GM12878 (cell line): ENCODE measurements at regions not wholly inside any gene's neighbourhood (a gene's known extent, or its start where the extent isn't known, plus 50 kb on each side); places are given as distances from the start of the nearest gene placed in this dataset.
A peak's percentile ranks its signal among the peaks of the same experiment; 100 is the strongest.

ENCODE experiments used
- ATAC-seq: fragments of 200-7000 bp; cut with Tn5 transposase; 3 replicates; pipeline ENCODE4 v1.9.1; 2020; ENCODE audit warnings: mild to moderate bottlenecking, moderate library complexity
- BruUV-seq: library from RNA; stranded (reverse); fragments of 400-500 nt; replicated peaks from 2 replicates; lab custom pipeline; 2021; lab: Mats Ljungman, UMichigan
- CTCF ChIA-PET: fragments of 300-600 bp; sonication (Branson Sonifier 250); formaldehyde crosslinking; extraction: SDS; loops from one replicate; lab custom pipeline; 2021; ENCODE audit warnings: inconsistent platforms; lab: Yijun Ruan, JAX
- POLR2A ChIA-PET: fragments of 350-600 bp; formaldehyde crosslinking; extraction: SDS; loops from one replicate; lab custom pipeline; 2021; ENCODE audit warnings: inconsistent platforms; lab: Charles Lee
- RAD21 ChIA-PET: fragments of 300-600 bp; sonication (Branson Sonifier 250); formaldehyde crosslinking; loops from one replicate; lab custom pipeline; 2023; ENCODE audit warnings: antibody characterized with exemption; ENCODE audit not compliant: unreplicated experiment; lab: Charles Lee
- SMC1A ChIA-PET: fragments of 300-600 bp; sonication (Branson Sonifier 250); formaldehyde crosslinking; loops from one replicate; lab custom pipeline; 2023; ENCODE audit not compliant: unreplicated experiment, uncharacterized antibody; lab: Charles Lee
- DNase-seq: peaks from one replicate; pipeline ENCODE4 v3.0.0-alpha.2; 2011; ENCODE audit warnings: low read depth, low spot score
- FAIRE-seq: peaks from 3 replicates; lab custom pipeline; 2011; peaks lifted over from hg19 to GRCh38; lab: Jason Lieb, UNC
- H2AFZ ChIP-seq: 2 replicates; pipeline ENCODE4 v1.6.0; 2011; ENCODE audit warnings: low read depth, low read length, control low read depth; ENCODE audit not compliant: control insufficient read depth
- H3K27ac ChIP-seq: 2 replicates; pipeline ENCODE4 v1.5.1; 2011; ENCODE audit warnings: control low read depth; ENCODE audit not compliant: control insufficient read depth, insufficient read depth
- H3K27me3 ChIP-seq, 2 experiments: replicated peaks in 1 of 2; 2 replicates each; pipeline versions ENCODE4 v1.6.0 to v1.6.1; 2011; ENCODE audit warnings: low read length in 1 of 2; ENCODE audit not compliant: control insufficient read depth in 2 of 2, insufficient read depth in 2 of 2
- H3K36me3 ChIP-seq, 2 experiments: 2 replicates each; pipeline ENCODE4 v1.5.1; 2011; ENCODE audit warnings: low read length in 1 of 2; ENCODE audit not compliant: control insufficient read depth in 2 of 2, insufficient read depth in 2 of 2
- H3K4me1 ChIP-seq: 2 replicates; pipeline ENCODE4 v1.6.1; 2011; ENCODE audit warnings: mild to moderate bottlenecking, low read length, moderate library complexity, mixed read lengths; ENCODE audit not compliant: control insufficient read depth, insufficient read depth
- H3K4me2 ChIP-seq: 2 replicates; pipeline ENCODE4 v1.6.0; 2011; ENCODE audit warnings: control low read depth; ENCODE audit not compliant: control insufficient read depth, insufficient read depth
- H3K4me3 ChIP-seq: fragments of 200-600 bp; sonication (generic); 2 replicates; pipeline ENCODE4 v1.5.1; 2016
- H3K79me2 ChIP-seq: 2 replicates; pipeline ENCODE4 v1.6.0; 2011; ENCODE audit warnings: low read length; ENCODE audit not compliant: control insufficient read depth, insufficient read depth
- H3K9ac ChIP-seq: 2 replicates; pipeline ENCODE4 v1.8.0; 2011; ENCODE audit warnings: low read length, control low read depth, mixed read lengths; ENCODE audit not compliant: control insufficient read depth, insufficient read depth
- H3K9me3 ChIP-seq: replicated peaks from 3 replicates; pipeline ENCODE4 v1.5.1; 2011; ENCODE audit warnings: mild to moderate bottlenecking, low read length; ENCODE audit not compliant: control insufficient read depth, insufficient read depth
- H4K20me1 ChIP-seq: 2 replicates; pipeline ENCODE4 v1.6.0; 2011; ENCODE audit not compliant: control insufficient read depth, insufficient read depth
- BRCA1 ChIP-seq: IDR thresholded peaks from 2 replicates; pipeline ENCODE4 v1.6.1; 2011; ENCODE audit warnings: low read depth, low read length, improper control_type of control experiment
- FOXK2 ChIP-seq: fragments of 450-650 bp; IDR thresholded peaks from 2 replicates; pipeline ENCODE4 v1.6.1; 2017; ENCODE audit warnings: mild to moderate bottlenecking, moderate library complexity
- HDGF ChIP-seq: fragments of 450-650 bp; IDR thresholded peaks from 2 replicates; pipeline ENCODE4 v1.6.1; 2016; ENCODE audit warnings: antibody characterized with exemption
- JUNB ChIP-seq: IDR thresholded peaks from 2 replicates; pipeline ENCODE4 v1.6.1; 2016; ENCODE audit warnings: antibody characterized with exemption, mild to moderate bottlenecking
- MAX ChIP-seq: IDR thresholded peaks from 2 replicates; pipeline ENCODE4 v1.6.1; 2012; ENCODE audit warnings: low read depth, low read length, improper control_type of control experiment
- NFIC ChIP-seq: IDR thresholded peaks from 2 replicates; pipeline ENCODE4 v1.6.1; 2012; ENCODE audit warnings: low read depth, mild to moderate bottlenecking, inconsistent platforms, low read length, moderate library complexity
- NFXL1 ChIP-seq: fragments of 450-650 bp; IDR thresholded peaks from 2 replicates; pipeline ENCODE4 v1.6.1; 2017; ENCODE audit warnings: antibody characterized with exemption, mild to moderate bottlenecking, borderline replicate concordance
- ZNF24 ChIP-seq: fragments of 450-650 bp; IDR thresholded peaks from 2 replicates; pipeline ENCODE4 v1.6.1; 2017; ENCODE audit warnings: antibody characterized with exemption, mild to moderate bottlenecking
- WGBS: methylation state at CpG from one replicate; pipeline ENCODE4 v1.1.6; 2016; ENCODE audit warnings: low lambda C conversion rate; ENCODE audit not compliant: insufficient replicate concordance, insufficient coverage; ENCODE audit errors: missing lambda C conversion rate; 5-methylcytosine and 5-hydroxymethylcytosine counted together
- in situ Hi-C: fragments of 300-500 bp; cut with MboI; formaldehyde crosslinking; loops from 9 replicates; pipeline ENCODE4 v1.14.3; 2018; ENCODE audit warnings: mixed read lengths
- intact Hi-C: fragments of 100-400 bp; cut with micrococcal nuclease; formaldehyde crosslinking; loops from one replicate; pipeline ENCODE4 v1.14.2; 2022; ENCODE audit not compliant: unreplicated experiment
- TF ChIP-seq, protein P1 (sequence below): fragments of 450-650 bp; IDR thresholded peaks from 2 replicates; pipeline ENCODE4 v1.6.1; 2016; ENCODE audit warnings: mild to moderate bottlenecking
- TF ChIP-seq, protein P2 (sequence below): fragments of 450-650 bp; IDR thresholded peaks from 2 replicates; pipeline ENCODE4 v1.6.1; 2017; ENCODE audit warnings: mild to moderate bottlenecking, moderate library complexity

DNA sequence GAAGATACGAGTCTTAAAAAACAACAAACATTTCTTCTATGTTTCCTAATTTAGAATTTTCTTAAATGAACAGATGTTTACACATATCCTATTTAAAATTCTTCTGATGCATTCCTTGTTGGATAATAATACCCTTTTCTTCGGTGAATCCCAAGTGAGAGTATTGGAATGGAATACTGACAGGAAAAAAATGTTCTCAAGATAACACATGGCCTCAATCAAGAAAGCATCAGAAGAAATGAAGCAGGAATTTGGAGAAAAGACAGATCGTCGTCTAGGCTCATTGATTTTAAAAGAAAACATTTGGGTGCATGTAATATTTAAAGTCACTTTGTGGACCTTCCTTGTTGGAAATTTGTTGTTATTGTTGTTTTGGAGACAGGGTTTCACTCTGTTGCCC, 196.9 kb upstream of the ANK2 start:
- H3K4me2 ChIP-seq, result no peak overlapping the region
- no peak for DNase-seq
- H3K36me3 ChIP-seq, result no peaks in the 10 kb centered on the region; a peak in 1 of 4 replicates
- H3K9ac ChIP-seq, result no peak overlapping the region
- no peaks in the 10 kb centered on the region for H4K20me1 ChIP-seq
- RAD21 ChIA-PET, result interaction anchor here (1.4 to 3.0 kb wide), 2 partner anchors 86 to 89 kb away, joined by 4 to 46 read pairs; no protein-coding TSS in a partner anchor
- in situ Hi-C loops (no loop called here), intact Hi-C loops (no loop called here)
- CTCF ChIA-PET, result interaction anchor here (0.9 to 4.2 kb wide), 5 partner anchors 17 to 94 kb away, joined by 3 to 111 read pairs (median 4); no protein-coding TSS in a partner anchor
- no peaks in the 10 kb centered on the region for H3K27me3 ChIP-seq
- BruUV-seq, result no TSS peak
- H3K4me1 ChIP-seq, result no peaks in the 10 kb centered on the region
- no peak overlapping the region for H3K27ac ChIP-seq
- H3K79me2 ChIP-seq, result no peaks in the 10 kb centered on the region
- POLR2A ChIA-PET, result interaction anchor here (0.5 kb wide), 1 partner anchor 72 kb away, joined by 3 read pairs; no protein-coding TSS in a partner anchor
- no peak for FAIRE-seq
- 85% methylated on average over 4 of the region's 4 CpGs for WGBS
- no peak overlapping the region for H3K4me3 ChIP-seq
- SMC1A ChIA-PET, result interaction anchor here (1.0 to 4.4 kb wide), 4 partner anchors 67 to 90 kb away, joined by 3 to 83 read pairs (median 10); no protein-coding TSS in a partner anchor
- H3K9me3 ChIP-seq, result no peaks in the 10 kb centered on the region
- TF ChIP-seq, protein P1, sequence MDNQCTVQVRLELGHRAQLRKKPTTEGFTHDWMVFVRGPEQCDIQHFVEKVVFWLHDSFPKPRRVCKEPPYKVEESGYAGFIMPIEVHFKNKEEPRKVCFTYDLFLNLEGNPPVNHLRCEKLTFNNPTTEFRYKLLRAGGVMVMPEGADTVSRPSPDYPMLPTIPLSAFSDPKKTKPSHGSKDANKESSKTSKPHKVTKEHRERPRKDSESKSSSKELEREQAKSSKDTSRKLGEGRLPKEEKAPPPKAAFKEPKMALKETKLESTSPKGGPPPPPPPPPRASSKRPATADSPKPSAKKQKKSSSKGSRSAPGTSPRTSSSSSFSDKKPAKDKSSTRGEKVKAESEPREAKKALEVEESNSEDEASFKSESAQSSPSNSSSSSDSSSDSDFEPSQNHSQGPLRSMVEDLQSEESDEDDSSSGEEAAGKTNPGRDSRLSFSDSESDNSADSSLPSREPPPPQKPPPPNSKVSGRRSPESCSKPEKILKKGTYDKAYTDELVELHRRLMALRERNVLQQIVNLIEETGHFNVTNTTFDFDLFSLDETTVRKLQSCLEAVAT, result no peak
- H2AFZ ChIP-seq, result no peak overlapping the region
- ATAC-seq, result no peak

DNA sequence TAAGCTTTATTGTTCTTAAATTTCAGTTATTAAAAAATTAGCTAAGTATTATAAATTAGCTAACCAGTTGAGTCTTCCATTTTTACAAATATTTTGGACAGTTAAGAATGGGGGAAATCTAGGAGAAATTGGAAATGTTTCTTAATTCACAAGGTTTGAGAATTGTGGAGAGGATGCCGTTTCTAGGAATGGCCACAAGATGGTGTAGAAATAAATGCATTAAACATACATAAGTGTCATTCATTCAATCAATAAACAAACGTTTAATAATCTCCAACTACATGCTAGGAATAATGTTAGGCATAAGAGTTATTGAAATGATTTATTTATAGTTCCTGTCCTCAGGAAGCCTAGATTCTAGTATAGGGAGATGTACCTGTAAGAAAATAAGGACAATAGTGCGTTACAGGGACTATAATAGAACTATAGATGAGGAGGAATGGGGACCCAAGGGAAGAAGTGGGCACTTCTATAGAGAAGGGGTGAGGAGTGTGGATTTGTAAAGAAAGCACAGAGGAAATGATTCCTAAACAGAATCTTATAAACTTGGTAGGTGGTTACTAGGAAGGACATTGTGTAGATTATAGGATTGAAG, 195.7 kb upstream of the ANK2 start:
- ATAC-seq (no peak), FAIRE-seq (peak; percentile 92), DNase-seq (no peak)
- Histone ChIP-seq H3K9ac (no peak overlapping the region), H3K9me3 (no peaks in the 10 kb centered on the region), H3K4me2 (no peak overlapping the region), H4K20me1 (no peaks in the 10 kb centered on the region), H3K4me3 (no peak overlapping the region), H3K79me2 (no peaks in the 10 kb centered on the region), H3K36me3 (no peaks in the 10 kb centered on the region; a peak in 1 of 4 replicates), H3K27me3 (no peaks in the 10 kb centered on the region), H2AFZ (no peak overlapping the region), H3K27ac (no peak overlapping the region), H3K4me1 (no peaks in the 10 kb centered on the region)
- 17% methylated on average over 3 of the region's 3 CpGs for WGBS
- in situ Hi-C loops, result no loop called here
- POLR2A ChIA-PET, result no interaction called here
- SMC1A ChIA-PET, result interaction anchor here (0.6 to 4.4 kb wide), 15 partner anchors 13 to 93 kb away, joined by 3 to 83 read pairs (median 4); no protein-coding TSS in a partner anchor
- CTCF ChIA-PET, result interaction anchor here (0.6 to 4.2 kb wide), 15 partner anchors 16 to 98 kb away, joined by 3 to 111 read pairs (median 4); no protein-coding TSS in a partner anchor
- RAD21 ChIA-PET, result interaction anchor here (0.7 to 3.0 kb wide), 5 partner anchors 52 to 88 kb away, joined by 3 to 46 read pairs (median 4); no protein-coding TSS in a partner anchor
- BruUV-seq, result no TSS peak
- intact Hi-C loops, result loop anchor here (1.0 kb wide), 1 partner anchor 85 kb away; no protein-coding TSS in a partner anchor
- TF ChIP-seq NFXL1 (no peak), JUNB (no peak), NFIC (no peak), FOXK2 (no peak), MAX (no peak), ZNF24 (peak; percentile 90), BRCA1 (no peak), HDGF (no peak)
- TF ChIP-seq, protein P2, sequence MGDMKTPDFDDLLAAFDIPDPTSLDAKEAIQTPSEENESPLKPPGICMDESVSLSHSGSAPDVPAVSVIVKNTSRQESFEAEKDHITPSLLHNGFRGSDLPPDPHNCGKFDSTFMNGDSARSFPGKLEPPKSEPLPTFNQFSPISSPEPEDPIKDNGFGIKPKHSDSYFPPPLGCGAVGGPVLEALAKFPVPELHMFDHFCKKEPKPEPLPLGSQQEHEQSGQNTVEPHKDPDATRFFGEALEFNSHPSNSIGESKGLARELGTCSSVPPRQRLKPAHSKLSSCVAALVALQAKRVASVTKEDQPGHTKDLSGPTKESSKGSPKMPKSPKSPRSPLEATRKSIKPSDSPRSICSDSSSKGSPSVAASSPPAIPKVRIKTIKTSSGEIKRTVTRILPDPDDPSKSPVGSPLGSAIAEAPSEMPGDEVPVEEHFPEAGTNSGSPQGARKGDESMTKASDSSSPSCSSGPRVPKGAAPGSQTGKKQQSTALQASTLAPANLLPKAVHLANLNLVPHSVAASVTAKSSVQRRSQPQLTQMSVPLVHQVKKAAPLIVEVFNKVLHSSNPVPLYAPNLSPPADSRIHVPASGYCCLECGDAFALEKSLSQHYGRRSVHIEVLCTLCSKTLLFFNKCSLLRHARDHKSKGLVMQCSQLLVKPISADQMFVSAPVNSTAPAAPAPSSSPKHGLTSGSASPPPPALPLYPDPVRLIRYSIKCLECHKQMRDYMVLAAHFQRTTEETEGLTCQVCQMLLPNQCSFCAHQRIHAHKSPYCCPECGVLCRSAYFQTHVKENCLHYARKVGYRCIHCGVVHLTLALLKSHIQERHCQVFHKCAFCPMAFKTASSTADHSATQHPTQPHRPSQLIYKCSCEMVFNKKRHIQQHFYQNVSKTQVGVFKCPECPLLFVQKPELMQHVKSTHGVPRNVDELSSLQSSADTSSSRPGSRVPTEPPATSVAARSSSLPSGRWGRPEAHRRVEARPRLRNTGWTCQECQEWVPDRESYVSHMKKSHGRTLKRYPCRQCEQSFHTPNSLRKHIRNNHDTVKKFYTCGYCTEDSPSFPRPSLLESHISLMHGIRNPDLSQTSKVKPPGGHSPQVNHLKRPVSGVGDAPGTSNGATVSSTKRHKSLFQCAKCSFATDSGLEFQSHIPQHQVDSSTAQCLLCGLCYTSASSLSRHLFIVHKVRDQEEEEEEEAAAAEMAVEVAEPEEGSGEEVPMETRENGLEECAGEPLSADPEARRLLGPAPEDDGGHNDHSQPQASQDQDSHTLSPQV, result no peak
